Gastroesophageal sphincter (tissue), 3 donors: ENCODE measurements at regions not wholly inside any gene's neighbourhood (a gene's known extent, or its start where the extent isn't known, plus 50 kb on each side); places are given as distances from the start of the nearest gene placed in this dataset.

Source experiments
- EP300 ChIP-seq: sonication (generic); formaldehyde crosslinking; IDR thresholded peaks from one replicate; pipeline ENCODE4 v1.6.1; 2017; ENCODE audit warnings: antibody characterized with exemption, mild to moderate bottlenecking
- POLR2A ChIP-seq, 2 donors: fragments of 450-650 bp; IDR thresholded peaks; one replicate each; pipeline ENCODE4 v1.6.1; 2017; ENCODE audit warnings: antibody characterized with exemption in 2 of 2, mild to moderate bottlenecking in 2 of 2, moderate library complexity in 1 of 2
- POLR2AphosphoS5 ChIP-seq: sonication (generic); formaldehyde crosslinking; IDR thresholded peaks from one replicate; pipeline ENCODE4 v1.6.1; 2017; ENCODE audit warnings: antibody characterized with exemption
- TF ChIP-seq, protein P1 (sequence below), 4 experiments: fragments of 200-600 bp in 2 of 4; fragments of 450-650 bp in 2 of 4; sonication (generic) in 1 of 4; IDR thresholded peaks; one replicate each; pipeline ENCODE4 v1.5.1; 2017 to 2019; ENCODE audit warnings: antibody characterized with exemption in 4 of 4, mild to moderate bottlenecking in 2 of 4, moderate library complexity in 2 of 4

DNA sequence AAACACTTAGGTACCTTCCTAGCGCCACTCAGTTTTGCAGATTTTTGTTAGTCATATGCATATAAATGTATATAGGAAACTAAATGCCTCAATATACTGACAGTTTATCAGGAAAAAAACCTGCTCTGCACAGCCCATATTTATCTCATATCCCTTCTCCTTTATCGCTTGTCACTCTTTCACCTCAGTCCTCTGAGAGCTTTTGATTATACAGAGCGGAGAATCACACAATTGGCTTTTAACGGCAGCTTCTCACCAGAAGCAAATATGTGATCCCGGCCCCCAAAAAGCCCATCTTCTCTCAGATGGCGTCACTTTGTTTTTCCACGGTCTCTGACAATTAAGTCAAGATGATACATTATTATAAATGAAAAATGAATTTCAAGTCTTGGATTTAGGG lies 362.6 kb downstream of the DNAH5 start:
- TF ChIP-seq, protein P1, sequence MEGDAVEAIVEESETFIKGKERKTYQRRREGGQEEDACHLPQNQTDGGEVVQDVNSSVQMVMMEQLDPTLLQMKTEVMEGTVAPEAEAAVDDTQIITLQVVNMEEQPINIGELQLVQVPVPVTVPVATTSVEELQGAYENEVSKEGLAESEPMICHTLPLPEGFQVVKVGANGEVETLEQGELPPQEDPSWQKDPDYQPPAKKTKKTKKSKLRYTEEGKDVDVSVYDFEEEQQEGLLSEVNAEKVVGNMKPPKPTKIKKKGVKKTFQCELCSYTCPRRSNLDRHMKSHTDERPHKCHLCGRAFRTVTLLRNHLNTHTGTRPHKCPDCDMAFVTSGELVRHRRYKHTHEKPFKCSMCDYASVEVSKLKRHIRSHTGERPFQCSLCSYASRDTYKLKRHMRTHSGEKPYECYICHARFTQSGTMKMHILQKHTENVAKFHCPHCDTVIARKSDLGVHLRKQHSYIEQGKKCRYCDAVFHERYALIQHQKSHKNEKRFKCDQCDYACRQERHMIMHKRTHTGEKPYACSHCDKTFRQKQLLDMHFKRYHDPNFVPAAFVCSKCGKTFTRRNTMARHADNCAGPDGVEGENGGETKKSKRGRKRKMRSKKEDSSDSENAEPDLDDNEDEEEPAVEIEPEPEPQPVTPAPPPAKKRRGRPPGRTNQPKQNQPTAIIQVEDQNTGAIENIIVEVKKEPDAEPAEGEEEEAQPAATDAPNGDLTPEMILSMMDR (IDR thresholded peaks at IDR 0.05), result no peak
- TF ChIP-seq POLR2AphosphoS5, result no peak
- no peak for TF ChIP-seq POLR2A (IDR thresholded peaks at IDR 0.05)
- no peak for TF ChIP-seq EP300
